ENCODE measurements at regions not wholly inside any gene's neighbourhood (a gene's known extent, or its start where the extent isn't known, plus 50 kb on each side); places are given as distances from the start of the nearest gene placed in this dataset.

GRCh38 chr4:116320859-116321258 lies 764.5 kb downstream of the TRAM1L1 start:
- TF ChIP-seq CTCF (conservative IDR thresholded peaks at IDR 0.05; ENCODE audit: low read depth, low read length), result no peak
- TF ChIP-seq EZH2 (IDR thresholded peaks at IDR 0.05; ENCODE audit: low read length, unreplicated experiment), result no peak
- TF ChIP-seq EZH2phosphoT487 (IDR thresholded peaks at IDR 0.05; ENCODE audit: borderline replicate concordance, low read length), result no peak

All from PC-3 (cell line).